Right lobe of liver (tissue), 4 donors: ENCODE measurements at regions not wholly inside any gene's neighbourhood (a gene's known extent, or its start where the extent isn't known, plus 50 kb on each side); places are given as distances from the start of the nearest gene placed in this dataset.

Experiments used
- CTCF ChIP-seq, 4 donors: fragments of 200-600 bp in 3 of 4; fragments of 450-650 bp in 1 of 4; IDR thresholded peaks; one replicate each; pipeline versions ENCODE4 v1.5.1 to v1.8.0; 2016 to 2022; ENCODE audit warnings: antibody characterized with exemption in 4 of 4, mild to moderate bottlenecking in 2 of 4
- POLR2A ChIP-seq: fragments of 450-650 bp; IDR thresholded peaks from one replicate; pipeline ENCODE4 v1.6.1; 2017; ENCODE audit warnings: antibody characterized with exemption, mild to moderate bottlenecking
- donor health status: DM: no; HTN: no; CAD: no.
- donor health status: DM: no; HTN: no; CAD: no.
- donor health status: DM: no; HTN: yes; CAD: no.

- TF ChIP-seq CTCF (IDR thresholded peaks at IDR 0.05) = no peak
- no peak for TF ChIP-seq POLR2A
Observed at GRCh38 chr6:74346936-74347535, 651.0 kb downstream of the CD109 start.
